ENCODE measurements at regions not wholly inside any gene's neighbourhood (a gene's known extent, or its start where the extent isn't known, plus 50 kb on each side); places are given as distances from the start of the nearest gene placed in this dataset.

DNA sequence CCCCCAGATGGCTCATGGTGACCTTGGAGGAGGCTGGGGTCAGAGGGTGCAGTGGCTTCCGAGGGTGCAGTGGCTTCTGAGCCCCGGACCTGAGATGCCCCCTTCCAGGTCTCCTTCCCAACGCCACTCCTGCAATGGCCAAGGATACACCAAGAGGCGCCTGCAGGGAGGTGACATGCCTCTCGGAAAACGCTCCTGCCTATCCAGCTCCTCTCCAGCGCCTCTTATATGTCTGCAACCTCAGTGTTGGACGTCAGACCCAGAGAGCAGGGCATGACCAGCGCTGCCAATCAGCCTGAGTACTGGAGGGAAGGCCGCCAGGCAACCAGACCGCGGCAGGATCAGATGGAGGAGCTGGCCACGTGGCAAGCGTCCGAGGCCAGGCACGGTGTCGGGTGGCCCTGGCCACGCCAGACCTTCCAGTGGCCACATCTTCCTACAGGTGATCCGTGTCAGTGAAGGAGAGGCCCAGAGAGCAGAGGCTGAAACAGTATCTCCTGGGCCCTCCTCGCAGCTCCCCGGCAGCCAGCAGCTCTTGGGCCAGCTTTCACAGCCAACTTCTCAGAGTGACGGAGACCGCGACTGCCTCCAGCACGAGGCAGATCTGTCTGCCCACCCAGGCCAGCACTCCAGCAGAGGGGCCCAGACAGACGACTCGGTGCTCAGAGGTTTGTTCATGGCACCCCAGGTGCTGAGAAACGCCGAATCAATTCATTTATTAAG lies 199.5 kb upstream of the SALL3 start:
- TF ChIP-seq, protein P1, sequence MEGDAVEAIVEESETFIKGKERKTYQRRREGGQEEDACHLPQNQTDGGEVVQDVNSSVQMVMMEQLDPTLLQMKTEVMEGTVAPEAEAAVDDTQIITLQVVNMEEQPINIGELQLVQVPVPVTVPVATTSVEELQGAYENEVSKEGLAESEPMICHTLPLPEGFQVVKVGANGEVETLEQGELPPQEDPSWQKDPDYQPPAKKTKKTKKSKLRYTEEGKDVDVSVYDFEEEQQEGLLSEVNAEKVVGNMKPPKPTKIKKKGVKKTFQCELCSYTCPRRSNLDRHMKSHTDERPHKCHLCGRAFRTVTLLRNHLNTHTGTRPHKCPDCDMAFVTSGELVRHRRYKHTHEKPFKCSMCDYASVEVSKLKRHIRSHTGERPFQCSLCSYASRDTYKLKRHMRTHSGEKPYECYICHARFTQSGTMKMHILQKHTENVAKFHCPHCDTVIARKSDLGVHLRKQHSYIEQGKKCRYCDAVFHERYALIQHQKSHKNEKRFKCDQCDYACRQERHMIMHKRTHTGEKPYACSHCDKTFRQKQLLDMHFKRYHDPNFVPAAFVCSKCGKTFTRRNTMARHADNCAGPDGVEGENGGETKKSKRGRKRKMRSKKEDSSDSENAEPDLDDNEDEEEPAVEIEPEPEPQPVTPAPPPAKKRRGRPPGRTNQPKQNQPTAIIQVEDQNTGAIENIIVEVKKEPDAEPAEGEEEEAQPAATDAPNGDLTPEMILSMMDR (IDR thresholded peaks at IDR 0.05), result no peak
- no peaks in the 10 kb centered on the region for H3K36me3 ChIP-seq (ENCODE audit: low read depth)
- intact Hi-C loops (cut with DNase I, micrococcal nuclease), result no loop called here
- H3K4me1 ChIP-seq (ENCODE audit: low read depth), result no peaks in the 10 kb centered on the region
- no peak for DNase-seq
- no peak for ATAC-seq
- no peaks in the 10 kb centered on the region for H3K9me3 ChIP-seq
- no peak overlapping the region for H3K4me3 ChIP-seq

DNA sequence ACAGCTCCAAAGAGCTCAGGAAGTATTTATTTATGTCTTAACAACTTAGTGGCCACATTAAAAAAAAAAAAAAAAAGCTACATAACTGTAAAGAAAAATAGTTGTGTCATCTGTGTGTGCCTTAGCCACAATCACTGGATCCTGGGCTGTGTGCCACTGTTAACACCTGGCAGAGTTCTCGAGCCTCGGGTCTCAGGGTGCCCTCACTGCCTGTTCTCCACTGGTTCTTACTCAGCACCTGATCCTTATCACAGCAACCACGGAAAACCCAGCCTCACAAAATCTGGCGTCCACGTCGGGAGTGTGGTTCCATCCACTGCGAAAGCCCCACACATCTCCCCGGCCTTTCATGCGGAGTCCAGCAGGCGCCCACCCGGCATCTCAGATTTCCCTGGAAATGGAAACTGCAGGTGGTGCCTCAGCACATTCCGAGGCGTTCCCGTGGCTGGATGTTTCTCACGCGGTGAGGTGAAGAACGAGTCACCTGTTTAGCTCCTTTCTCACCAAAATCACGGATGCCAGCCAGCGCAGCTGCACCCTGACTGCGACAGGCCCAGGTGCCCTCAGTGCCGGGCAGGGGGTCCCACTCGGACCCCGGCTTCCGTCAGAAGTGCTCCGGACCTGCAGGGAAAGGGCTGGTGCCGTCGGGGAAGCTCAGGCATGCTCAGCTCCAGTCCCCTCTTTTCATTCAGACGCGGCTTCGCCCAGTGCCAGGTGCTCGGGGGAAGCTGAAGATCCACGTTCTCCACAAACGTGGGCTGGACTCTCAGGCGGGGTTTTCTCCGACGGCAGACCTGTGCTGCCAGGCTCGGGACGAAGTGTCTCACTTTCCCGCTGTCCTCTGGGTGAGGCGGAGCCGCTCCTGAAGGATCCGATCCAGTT lies 198.7 kb upstream of the SALL3 start:
- DNase-seq, result no peak
- intact Hi-C loops (cut with DNase I, micrococcal nuclease), result no loop called here
- no peaks in the 10 kb centered on the region for H3K36me3 ChIP-seq (ENCODE audit: low read depth)
- TF ChIP-seq, protein P1 (IDR thresholded peaks at IDR 0.05), result no peak
- no peaks in the 10 kb centered on the region for H3K4me1 ChIP-seq (ENCODE audit: low read depth)
- ATAC-seq, result no peak
- H3K9me3 ChIP-seq, result no peaks in the 10 kb centered on the region
- no peak overlapping the region for H3K4me3 ChIP-seq

DNA sequence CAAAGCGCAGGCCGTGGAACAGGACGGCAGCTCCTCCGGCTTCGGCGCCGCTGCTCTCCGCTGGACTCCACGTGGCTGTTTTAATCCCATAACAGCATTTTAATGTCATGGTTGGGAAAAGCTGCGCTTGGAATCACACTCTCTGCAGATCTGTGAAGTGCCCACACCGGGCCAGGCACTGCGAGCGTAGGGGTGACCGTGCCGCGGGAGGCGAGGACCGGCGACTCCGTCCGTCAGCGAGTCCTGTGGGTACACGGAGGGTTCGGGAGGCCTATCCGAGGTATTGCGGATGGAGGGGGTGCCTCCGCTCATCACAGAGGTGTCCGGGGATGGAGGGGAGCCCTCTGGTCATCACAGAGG lies 198.0 kb upstream of the SALL3 start:
- TF ChIP-seq, protein P1 (IDR thresholded peaks at IDR 0.05), result no peak
- no peaks in the 10 kb centered on the region for H3K36me3 ChIP-seq (ENCODE audit: low read depth)
- ATAC-seq, result no peak
- intact Hi-C loops (cut with DNase I, micrococcal nuclease), result no loop called here
- no peaks in the 10 kb centered on the region for H3K9me3 ChIP-seq
- no peak for DNase-seq
- H3K4me3 ChIP-seq, result no peak overlapping the region
- no peaks in the 10 kb centered on the region for H3K4me1 ChIP-seq (ENCODE audit: low read depth)

DNA sequence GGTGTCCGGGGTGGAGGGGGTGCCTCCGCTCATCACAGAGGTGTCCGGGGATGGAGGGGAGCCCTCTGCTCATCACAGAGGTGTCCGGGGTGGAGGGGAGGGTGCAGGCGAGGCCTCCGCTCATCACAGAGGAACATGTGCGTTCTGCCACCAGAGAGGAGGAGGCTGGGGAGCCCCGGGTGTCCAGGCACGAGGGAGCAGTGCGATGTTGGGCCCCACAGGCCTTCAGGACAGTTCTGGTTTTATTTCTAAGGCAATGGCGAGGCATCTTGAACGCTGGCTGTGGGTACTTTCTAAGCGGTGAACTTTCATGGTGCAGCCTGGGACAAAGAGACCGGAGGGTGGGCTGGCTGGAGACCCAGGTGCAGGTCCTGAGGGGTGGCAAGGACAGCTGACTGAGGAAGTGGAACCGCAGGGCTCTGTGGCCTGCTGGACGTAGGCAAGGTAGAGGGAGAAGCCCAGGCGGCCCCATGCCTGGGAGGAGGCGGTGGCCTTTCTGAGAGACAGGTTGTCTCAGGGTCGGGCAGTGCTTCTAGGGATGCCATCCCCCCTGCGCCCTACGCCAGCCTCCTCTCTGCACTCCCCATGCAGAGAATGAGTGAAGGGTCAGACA lies 196.6 kb upstream of the SALL3 start:
- H3K36me3 ChIP-seq (ENCODE audit: low read depth), result no peaks in the 10 kb centered on the region
- H3K9me3 ChIP-seq, result no peaks in the 10 kb centered on the region
- TF ChIP-seq, protein P1 (IDR thresholded peaks at IDR 0.05), result no peak
- DNase-seq (no peak), ATAC-seq (no peak)
- H3K4me3 ChIP-seq, result no peak overlapping the region
- no peaks in the 10 kb centered on the region for H3K4me1 ChIP-seq (ENCODE audit: low read depth)
- intact Hi-C loops (cut with DNase I, micrococcal nuclease), result no loop called here

DNA sequence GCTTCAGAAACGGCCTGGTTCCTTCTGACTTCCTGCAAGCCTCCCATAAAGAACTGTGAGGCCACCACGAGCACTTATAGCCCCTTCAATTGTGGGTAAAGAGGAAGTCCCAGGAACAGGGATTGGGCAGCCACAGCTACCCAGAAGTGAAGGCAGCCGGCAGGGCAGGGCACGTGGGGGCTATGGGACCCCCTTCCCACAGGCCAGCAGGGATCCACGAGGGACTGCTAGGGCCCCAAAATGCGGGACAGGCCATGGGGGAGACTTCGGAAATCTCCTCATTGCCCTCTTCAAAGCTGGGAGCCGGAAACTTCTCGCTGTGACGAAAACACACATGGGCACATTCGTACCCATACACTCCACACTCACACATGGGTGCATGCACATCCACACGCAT lies 196.1 kb upstream of the SALL3 start:
- ATAC-seq (no peak), DNase-seq (no peak)
- H3K9me3 ChIP-seq, result no peaks in the 10 kb centered on the region
- H3K4me3 ChIP-seq, result no peak overlapping the region
- TF ChIP-seq, protein P1 (IDR thresholded peaks at IDR 0.05), result no peak
- no peaks in the 10 kb centered on the region for H3K36me3 ChIP-seq (ENCODE audit: low read depth)
- intact Hi-C loops (cut with DNase I, micrococcal nuclease), result no loop called here
- no peaks in the 10 kb centered on the region for H3K4me1 ChIP-seq (ENCODE audit: low read depth)
